Mesothelial cell of epicardium (in vitro differentiated cells): ENCODE measurements at regions not wholly inside any gene's neighbourhood (a gene's known extent, or its start where the extent isn't known, plus 50 kb on each side); places are given as distances from the start of the nearest gene placed in this dataset.
A peak's percentile ranks its signal among the peaks of the same experiment; 100 is the strongest.

Source experiments
- DNase-seq, 2 experiments: peaks; one replicate each; pipeline ENCODE4 v3.0.0; 2021; ENCODE audit warnings: low spot score in 2 of 2; ENCODE audit not compliant: unreplicated experiment in 2 of 2
- H3K27ac Mint-ChIP-seq: 2 replicates; pipeline ENCODE4 v1.8.0; 2021; ENCODE audit warnings: mixed read lengths
- H3K27me3 Mint-ChIP-seq: 2 replicates; pipeline ENCODE4 v1.8.0; 2021; ENCODE audit warnings: low read depth, mixed read lengths
- H3K36me3 Mint-ChIP-seq: 2 replicates; pipeline ENCODE4 v1.8.0; 2021; ENCODE audit warnings: mixed read lengths
- H3K4me1 Mint-ChIP-seq: 2 replicates; pipeline ENCODE4 v1.8.0; 2021; ENCODE audit warnings: mixed read lengths
- H3K4me3 Mint-ChIP-seq: 2 replicates; pipeline ENCODE4 v1.8.0; 2021; ENCODE audit warnings: mild to moderate bottlenecking, moderate library complexity, mixed read lengths
- H3K9me3 Mint-ChIP-seq: 2 replicates; pipeline ENCODE4 v1.8.0; 2021; ENCODE audit warnings: mixed read lengths
- CTCF ChIP-seq: fragments of 200-600 bp; sonication (generic); IDR thresholded peaks from one replicate; pipeline ENCODE4 v1.5.0; 2021; ENCODE audit warnings: antibody characterized with exemption; ENCODE audit not compliant: unreplicated experiment

DNA sequence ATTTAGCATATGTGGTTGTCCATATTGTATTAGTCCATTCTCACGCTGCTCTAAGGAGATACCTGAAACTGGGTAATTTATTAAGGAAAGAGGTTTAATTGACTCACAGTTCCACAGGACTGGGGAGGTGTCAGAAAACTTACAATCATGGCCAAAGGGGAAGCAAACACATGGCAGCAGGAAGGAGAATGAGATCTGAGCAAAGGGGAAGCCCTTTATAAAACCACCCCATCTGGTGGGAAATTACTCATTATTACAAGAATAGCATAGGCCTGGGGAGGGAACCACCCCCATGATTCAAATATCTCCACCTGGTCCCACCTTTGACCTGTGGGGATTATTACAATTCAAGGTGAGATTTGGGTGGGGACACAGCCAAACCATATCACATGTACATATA is 122.6 kb upstream of the ANK2 start:
- Mint-ChIP-seq H3K4me3 (no peak overlapping the region), H3K36me3 (no peaks in the 10 kb centered on the region), H3K27ac (peak overlapping the region; percentile 86), H3K9me3 (no peaks in the 10 kb centered on the region), H3K4me1 (peaks cover 8% of the 10 kb centered on the region), H3K27me3 (no peaks in the 10 kb centered on the region)
- TF ChIP-seq CTCF: no peak
- DNase-seq: no peak

- H3K4me1 Mint-ChIP-seq: peaks cover 8% of the 10 kb centered on the region
- no peak overlapping the region for H3K4me3 Mint-ChIP-seq
- peak overlapping the region; percentile 85 for H3K27ac Mint-ChIP-seq
- no peaks in the 10 kb centered on the region for H3K9me3 Mint-ChIP-seq
- H3K27me3 Mint-ChIP-seq: no peaks in the 10 kb centered on the region
- no peak for DNase-seq
- H3K36me3 Mint-ChIP-seq: no peaks in the 10 kb centered on the region
- no peak for TF ChIP-seq CTCF
Measured at GRCh38 chr4:112927544-112927943, 121.9 kb upstream of the ANK2 start.

DNA sequence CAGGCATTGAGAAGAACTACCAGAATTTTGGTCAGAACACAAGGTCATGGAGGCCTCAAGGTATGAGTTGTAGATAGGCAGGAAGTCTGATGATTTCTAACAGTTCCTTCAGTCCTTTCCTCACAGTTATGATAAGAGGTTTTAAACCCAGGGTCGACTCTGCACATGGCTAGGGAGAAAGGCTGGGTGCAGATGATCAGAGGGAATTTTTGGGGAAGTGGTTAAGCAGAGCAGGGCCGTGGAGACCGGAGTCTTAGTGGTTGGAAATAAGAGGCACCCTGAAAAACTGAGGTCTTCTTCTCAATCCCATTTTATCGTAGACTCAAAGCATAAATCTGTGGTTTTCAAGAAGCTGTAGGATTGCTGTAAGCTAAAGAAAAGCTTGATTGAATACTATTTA is 118.5 kb upstream of the ANK2 start:
- Mint-ChIP-seq H3K4me1 (peaks cover 8% of the 10 kb centered on the region), H3K4me3 (no peak overlapping the region), H3K27ac (no peak overlapping the region), H3K27me3 (no peaks in the 10 kb centered on the region), H3K9me3 (no peaks in the 10 kb centered on the region), H3K36me3 (no peaks in the 10 kb centered on the region)
- DNase-seq: no peak
- TF ChIP-seq CTCF: no peak

DNA sequence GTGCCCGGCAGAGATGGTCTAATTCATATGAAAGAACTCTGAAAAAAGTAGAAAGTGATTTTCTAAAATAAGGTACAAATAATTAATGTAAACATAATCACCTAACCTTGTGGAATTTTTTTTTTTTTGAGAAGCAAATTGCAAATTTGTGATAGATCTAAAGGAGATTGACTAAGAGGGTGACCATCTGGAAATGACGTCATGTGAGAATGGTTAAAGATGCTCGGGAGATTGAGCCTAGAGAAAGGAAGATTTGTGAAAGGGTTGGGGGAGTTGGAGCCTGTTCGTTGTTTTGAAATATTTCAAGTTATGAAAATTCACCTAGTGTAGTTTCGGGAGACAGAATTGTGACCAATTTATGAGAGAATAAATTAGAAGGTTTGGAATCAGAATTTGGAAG is 115.7 kb upstream of the ANK2 start:
- no peak for DNase-seq
- TF ChIP-seq CTCF: no peak
- Mint-ChIP-seq H3K4me1 (no peaks in the 10 kb centered on the region), H3K4me3 (no peak overlapping the region), H3K9me3 (no peaks in the 10 kb centered on the region), H3K27ac (no peak overlapping the region), H3K36me3 (no peaks in the 10 kb centered on the region), H3K27me3 (no peaks in the 10 kb centered on the region)

GRCh38 chr4:112938461-112939058 is 110.9 kb upstream of the ANK2 start:
- DNase-seq: no peak
- no peaks in the 10 kb centered on the region for H3K36me3 Mint-ChIP-seq
- no peaks in the 10 kb centered on the region for H3K27me3 Mint-ChIP-seq
- H3K4me1 Mint-ChIP-seq: peaks cover 14% of the 10 kb centered on the region
- peak; percentile 80 for TF ChIP-seq CTCF
- H3K27ac Mint-ChIP-seq: no peak overlapping the region
- H3K9me3 Mint-ChIP-seq: no peaks in the 10 kb centered on the region
- no peak overlapping the region for H3K4me3 Mint-ChIP-seq

DNA sequence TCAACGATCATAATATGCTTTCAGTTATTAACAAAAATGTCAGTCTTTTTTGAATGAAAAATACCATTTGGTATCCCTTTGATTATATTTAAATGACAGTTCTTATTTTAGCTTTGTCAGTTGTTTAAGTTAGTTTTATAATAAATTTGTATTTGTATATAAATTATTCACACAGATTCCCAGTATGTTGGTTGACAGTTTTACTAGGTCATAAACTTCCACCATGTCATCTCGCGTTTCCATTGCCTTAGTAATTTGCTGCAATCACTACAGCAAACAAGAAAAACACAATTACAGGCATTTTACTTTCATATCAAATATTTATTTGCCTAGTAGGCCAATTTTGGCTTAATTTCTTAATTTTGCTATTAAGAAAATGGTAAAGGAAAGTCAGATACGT is 109.6 kb upstream of the ANK2 start:
- H3K27ac Mint-ChIP-seq: no peak overlapping the region
- H3K9me3 Mint-ChIP-seq: peaks cover 5% of the 10 kb centered on the region
- DNase-seq: no peak
- H3K4me1 Mint-ChIP-seq: peaks cover 14% of the 10 kb centered on the region
- H3K36me3 Mint-ChIP-seq: no peaks in the 10 kb centered on the region
- TF ChIP-seq CTCF: no peak
- no peak overlapping the region for H3K4me3 Mint-ChIP-seq
- H3K27me3 Mint-ChIP-seq: no peaks in the 10 kb centered on the region
